GM11168 (cell line): ENCODE measurements at regions not wholly inside any gene's neighbourhood (a gene's known extent, or its start where the extent isn't known, plus 50 kb on each side); places are given as distances from the start of the nearest gene placed in this dataset.
"Not testable (repeated sequence)": the region's sequence is repeated elsewhere in the genome, so short reads cannot be mapped to it uniquely, and the experiment has no call there.

ENCODE experiments used
- in situ Hi-C: fragments of 300-500 bp; cut with MboI; formaldehyde crosslinking; loops from one replicate; pipeline ENCODE4 v1.12.0; 2022; ENCODE audit warnings: low sequenced_read_pairs; ENCODE audit not compliant: unreplicated experiment

GRCh38 chr16:32947336-32947735, 246.7 kb upstream of the TP53TG3C start:
- in situ Hi-C loops: loop anchor here (25.0 kb wide), 1 partner anchor 960 kb away; no protein-coding TSS in a partner anchor

GRCh38 chr16:32946041-32946560, 247.9 kb upstream of the TP53TG3C start:
- in situ Hi-C loops: loop anchor here (25.0 kb wide), 1 partner anchor 959 kb away; no protein-coding TSS in a partner anchor

GRCh38 chr16:32945311-32945710, 248.7 kb upstream of the TP53TG3C start:
- in situ Hi-C loops: loop anchor here (25.0 kb wide), 1 partner anchor 958 kb away; no protein-coding TSS in a partner anchor

GRCh38 chr16:32939845-32940244, 254.2 kb upstream of the TP53TG3C start:
- in situ Hi-C loops: loop anchor here (25.0 kb wide), 1 partner anchor 953 kb away; no protein-coding TSS in a partner anchor

- in situ Hi-C loops: loop anchor here (25.0 kb wide), 1 partner anchor 951 kb away; no protein-coding TSS in a partner anchor
Measured at GRCh38 chr16:32937929-32938328, 256.1 kb upstream of the TP53TG3C start.

GRCh38 chr16:32932240-32933040, 256.5 kb upstream of the TP53TG3 start:
- in situ Hi-C loops: loop anchor here (25.0 kb wide), 1 partner anchor 945 kb away; no protein-coding TSS in a partner anchor

- in situ Hi-C loops: loop anchor here (25.0 kb wide), 1 partner anchor 938 kb away; no protein-coding TSS in a partner anchor
Measured at GRCh38 chr16:32925192-32925591, 249.2 kb upstream of the TP53TG3 start.

- in situ Hi-C loops: not testable (repeated sequence)
Measured at GRCh38 chr16:32922578-32922977, 246.6 kb upstream of the TP53TG3 start.

GRCh38 chr16:32915346-32915745, 239.4 kb upstream of the TP53TG3 start:
- in situ Hi-C loops: not testable (repeated sequence)

- in situ Hi-C loops: not testable (repeated sequence)
Measured at GRCh38 chr16:32897782-32898181, 221.8 kb upstream of the TP53TG3 start.

- in situ Hi-C loops: not testable (repeated sequence)
Measured at GRCh38 chr16:32885392-32885791, 209.4 kb upstream of the TP53TG3 start.

- in situ Hi-C loops: not testable (repeated sequence)
Measured at GRCh38 chr16:32884556-32884955, 208.6 kb upstream of the TP53TG3 start.

GRCh38 chr16:32882328-32882857, 206.4 kb upstream of the TP53TG3 start:
- in situ Hi-C loops: not testable (repeated sequence)

- in situ Hi-C loops: not testable (repeated sequence)
Measured at GRCh38 chr16:32881631-32882030, 205.7 kb upstream of the TP53TG3 start.

GRCh38 chr16:32880009-32880408, 204.0 kb upstream of the TP53TG3 start:
- in situ Hi-C loops: not testable (repeated sequence)

GRCh38 chr16:32876718-32877117, 200.8 kb upstream of the TP53TG3 start:
- in situ Hi-C loops: not testable (repeated sequence)

- in situ Hi-C loops: not testable (repeated sequence)
Measured at GRCh38 chr16:32873783-32874182, 197.8 kb upstream of the TP53TG3 start.

- in situ Hi-C loops: not testable (repeated sequence)
Measured at GRCh38 chr16:32873120-32873519, 197.2 kb upstream of the TP53TG3 start.

GRCh38 chr16:32870628-32871027, 194.7 kb upstream of the TP53TG3 start:
- in situ Hi-C loops: not testable (repeated sequence)

GRCh38 chr16:32868334-32868733, 192.4 kb upstream of the TP53TG3 start:
- in situ Hi-C loops: not testable (repeated sequence)

- in situ Hi-C loops: not testable (repeated sequence)
Measured at GRCh38 chr16:32865284-32865683, 189.3 kb upstream of the TP53TG3 start.
